H9 (cell line): ENCODE measurements at regions not wholly inside any gene's neighbourhood (a gene's known extent, or its start where the extent isn't known, plus 50 kb on each side); places are given as distances from the start of the nearest gene placed in this dataset.

Experiments used
- DNase-seq: peaks from one replicate; pipeline ENCODE4 v3.0.0-alpha.2; 2017
- H2AFZ ChIP-seq: one replicate; pipeline ENCODE4 v1.6.1; 2013; ENCODE audit warnings: mild to moderate bottlenecking, low read length, control low read depth, moderate library complexity
- H2AK5ac ChIP-seq: 2 replicates; pipeline ENCODE4 v1.6.1; 2013; ENCODE audit warnings: low read length, control low read depth, mixed read lengths; ENCODE audit not compliant: insufficient read length
- H2BK120ac ChIP-seq: one replicate; pipeline ENCODE4 v1.6.1; 2013; ENCODE audit warnings: low read depth, mild to moderate bottlenecking, low read length, control low read depth, inconsistent platforms; ENCODE audit not compliant: poor library complexity, severe bottlenecking
- H2BK12ac ChIP-seq: 2 replicates; pipeline ENCODE4 v1.6.1; 2013; ENCODE audit warnings: low read length, control low read depth, mixed read lengths, low read depth; ENCODE audit not compliant: insufficient read length
- H2BK15ac ChIP-seq: 2 replicates; pipeline ENCODE4 v1.6.1; 2013; ENCODE audit warnings: low read depth, low read length, control low read depth
- H2BK20ac ChIP-seq: one replicate; pipeline ENCODE4 v1.6.1; 2013; ENCODE audit warnings: low read depth, mild to moderate bottlenecking, low read length, control low read depth, inconsistent platforms; ENCODE audit not compliant: poor library complexity, severe bottlenecking
- H2BK5ac ChIP-seq: 2 replicates; pipeline ENCODE4 v1.6.1; 2013; ENCODE audit warnings: low read length, control low read depth, mixed read lengths; ENCODE audit not compliant: insufficient read length
- H3K14ac ChIP-seq: 2 replicates; pipeline ENCODE4 v1.6.1; 2013; ENCODE audit warnings: low read length, control low read depth; ENCODE audit not compliant: insufficient read depth
- H3K18ac ChIP-seq: 2 replicates; pipeline ENCODE4 v1.6.1; 2013; ENCODE audit warnings: low read depth, mild to moderate bottlenecking, mixed read lengths, low read length, control low read depth; ENCODE audit not compliant: insufficient read length
- H3K23ac ChIP-seq: 2 replicates; pipeline ENCODE4 v1.6.1; 2013; ENCODE audit warnings: low read length, control low read depth, mixed read lengths, low read depth; ENCODE audit not compliant: insufficient read length
- H3K23me2 ChIP-seq: 2 replicates; pipeline ENCODE4 v1.6.1; 2013; ENCODE audit warnings: low read depth, mild to moderate bottlenecking, mixed read lengths, low read length, control low read depth; ENCODE audit not compliant: insufficient read length, poor library complexity, severe bottlenecking
- H3K27ac ChIP-seq: 2 replicates; pipeline ENCODE4 v1.5.1; 2013; ENCODE audit warnings: low read length, control low read depth, mixed read lengths, low read depth; ENCODE audit not compliant: insufficient read length
- H3K27me3 ChIP-seq: 2 replicates; pipeline ENCODE4 v1.6.1; 2013; ENCODE audit warnings: low read length, control low read depth, inconsistent platforms; ENCODE audit not compliant: insufficient read depth
- H3K4ac ChIP-seq: 2 replicates; pipeline ENCODE4 v1.6.1; 2013; ENCODE audit warnings: low read depth, mild to moderate bottlenecking, control low read depth, inconsistent platforms, low read length, moderate library complexity
- H3K4me1 ChIP-seq: 2 replicates; pipeline ENCODE4 v1.6.1; 2013; ENCODE audit warnings: low read length, control low read depth, inconsistent platforms; ENCODE audit not compliant: insufficient read depth
- H3K4me2 ChIP-seq: 2 replicates; pipeline ENCODE4 v1.6.1; 2013; ENCODE audit warnings: low read length, control low read depth, mixed read lengths; ENCODE audit not compliant: insufficient read length, insufficient read depth
- H3K56ac ChIP-seq: 2 replicates; pipeline ENCODE4 v1.6.1; 2013; ENCODE audit warnings: low read depth, mild to moderate bottlenecking, mixed read lengths, low read length, control low read depth; ENCODE audit not compliant: insufficient read length
- H3K79me1 ChIP-seq: 2 replicates; pipeline ENCODE4 v1.6.1; 2013; ENCODE audit warnings: low read depth, mild to moderate bottlenecking, moderate library complexity, low read length, control low read depth, inconsistent platforms; ENCODE audit not compliant: insufficient read depth, poor library complexity, severe bottlenecking
- H3K79me2 ChIP-seq: 2 replicates; pipeline ENCODE4 v1.6.1; 2013; ENCODE audit warnings: low read length, control low read depth, inconsistent platforms; ENCODE audit not compliant: insufficient read depth
- H3K9ac ChIP-seq: 2 replicates; pipeline ENCODE4 v1.6.1; 2013; ENCODE audit warnings: low read length, control low read depth, mixed read lengths; ENCODE audit not compliant: insufficient read length; ENCODE audit errors: extremely low read depth
- H3K9me3 ChIP-seq: one replicate; pipeline ENCODE4 v1.6.1; 2013; ENCODE audit warnings: low read depth, low read length, inconsistent platforms; ENCODE audit not compliant: control insufficient read depth
- H3T11ph ChIP-seq: one replicate; pipeline ENCODE4 v1.6.1; 2013; ENCODE audit warnings: mild to moderate bottlenecking, low read length, control low read depth, inconsistent platforms
- H4K20me1 ChIP-seq: one replicate; pipeline ENCODE4 v1.6.1; 2013; ENCODE audit not compliant: control insufficient read depth, insufficient read length, insufficient read depth
- H4K5ac ChIP-seq: 2 replicates; pipeline ENCODE4 v1.6.1; 2013; ENCODE audit warnings: low read depth, mild to moderate bottlenecking, mixed read lengths, low read length, control low read depth; ENCODE audit not compliant: insufficient read length
- H4K8ac ChIP-seq: replicated peaks from 2 replicates; pipeline ENCODE4 v1.6.1; 2013; ENCODE audit warnings: low read length, control low read depth, mixed read lengths, low read depth; ENCODE audit not compliant: insufficient read length
- H4K91ac ChIP-seq: 2 replicates; pipeline ENCODE4 v1.6.1; 2013; ENCODE audit warnings: low read depth, mild to moderate bottlenecking, moderate library complexity, mixed read lengths, low read length, control low read depth; ENCODE audit not compliant: insufficient read length
- H3K27ac Mint-ChIP-seq, 3 experiments: 2 replicates in 2 of 3; 3 replicates in 1 of 3; pipeline ENCODE4 v1.8.0; 2020 to 2021; ENCODE audit warnings: mixed read lengths in 3 of 3, mild to moderate bottlenecking in 1 of 3, moderate library complexity in 1 of 3
- H3K27me3 Mint-ChIP-seq: 2 replicates; pipeline ENCODE4 v1.8.0; 2021; ENCODE audit warnings: low read depth, mild to moderate bottlenecking, moderate library complexity, mixed read lengths
- H3K36me3 Mint-ChIP-seq, 3 experiments: 2 replicates in 2 of 3; 3 replicates in 1 of 3; pipeline ENCODE4 v1.8.0; 2020 to 2021; ENCODE audit warnings: low read depth in 3 of 3, mixed read lengths in 3 of 3; ENCODE audit not compliant: insufficient read depth in 1 of 3
- H3K4me1 Mint-ChIP-seq, 2 experiments: 2 replicates each; pipeline ENCODE4 v1.8.0; 2020; ENCODE audit warnings: mixed read lengths in 2 of 2
- H3K4me3 Mint-ChIP-seq, 2 experiments: 2 replicates in 1 of 2; 3 replicates in 1 of 2; pipeline ENCODE4 v1.8.0; 2020 to 2021; ENCODE audit warnings: mild to moderate bottlenecking in 2 of 2, mixed read lengths in 2 of 2, moderate library complexity in 1 of 2
- H3K9me3 Mint-ChIP-seq, 2 experiments: 2 replicates in 1 of 2; 3 replicates in 1 of 2; pipeline ENCODE4 v1.8.0; 2020; ENCODE audit warnings: mild to moderate bottlenecking in 2 of 2, mixed read lengths in 2 of 2, moderate library complexity in 1 of 2
- WGBS: extraction: QIAGEN DNeasy Blood & Tissue Kit; methylation state at CpG from one replicate; pipeline ENCODE4 v1.1.7; 2013; ENCODE audit warnings: missing lambda C conversion rate, low lambda C conversion rate, mixed read lengths; ENCODE audit not compliant: insufficient read length; ENCODE audit errors: extremely low coverage; 5-methylcytosine and 5-hydroxymethylcytosine counted together
- TF ChIP-seq, protein P1 (sequence below): fragments of 200-600 bp; sonication (generic); conservative IDR thresholded peaks from 3 replicates; pipeline ENCODE4 v1.8.0; 2021; ENCODE audit warnings: antibody characterized with exemption, mild to moderate bottlenecking

GRCh38 chr5:2594701-2595100 lies 156.8 kb downstream of the IRX2 start:
- no peak overlapping the region for H3K27ac Mint-ChIP-seq
- Histone ChIP-seq H2BK120ac (no peak overlapping the region), H3K79me1 (no peaks in the 10 kb centered on the region), H3K9me3 (no peaks in the 10 kb centered on the region), H3K4ac (no peak overlapping the region), H4K20me1 (no peaks in the 10 kb centered on the region), H2AK5ac (no peak overlapping the region), H2BK5ac (no peak overlapping the region), H3K23me2 (no peaks in the 10 kb centered on the region), H2BK15ac (no peak overlapping the region), H3K27me3 (no peaks in the 10 kb centered on the region), H3K4me2 (no peak overlapping the region), H2BK12ac (no peak overlapping the region), H4K5ac (no peak overlapping the region), H4K8ac (no peak overlapping the region), H3K18ac (no peak overlapping the region), H3K9ac (no peak overlapping the region), H3K27ac (no peak overlapping the region), H3K14ac (no peak overlapping the region), H3K4me1 (no peaks in the 10 kb centered on the region), H3T11ph (no peak overlapping the region), H3K79me2 (no peaks in the 10 kb centered on the region), H2AFZ (no peak overlapping the region), H3K23ac (no peak overlapping the region), H3K56ac (no peak overlapping the region), H2BK20ac (no peak overlapping the region), H4K91ac (no peak overlapping the region)
- H3K9me3 Mint-ChIP-seq, result no peaks in the 10 kb centered on the region; a peak in 1 of 5 replicates
- H3K27me3 Mint-ChIP-seq, result peaks cover 12% of the 10 kb centered on the region
- peaks cover 0 to 4% of the 10 kb centered on the region in 2 experiments; a peak in 2 of 4 replicates for H3K4me1 Mint-ChIP-seq
- WGBS, result no CpG with 5 or more reads among the region's 1 CpG
- H3K36me3 Mint-ChIP-seq, result no peaks in the 10 kb centered on the region
- no peak overlapping the region for H3K4me3 Mint-ChIP-seq
- TF ChIP-seq, protein P1, sequence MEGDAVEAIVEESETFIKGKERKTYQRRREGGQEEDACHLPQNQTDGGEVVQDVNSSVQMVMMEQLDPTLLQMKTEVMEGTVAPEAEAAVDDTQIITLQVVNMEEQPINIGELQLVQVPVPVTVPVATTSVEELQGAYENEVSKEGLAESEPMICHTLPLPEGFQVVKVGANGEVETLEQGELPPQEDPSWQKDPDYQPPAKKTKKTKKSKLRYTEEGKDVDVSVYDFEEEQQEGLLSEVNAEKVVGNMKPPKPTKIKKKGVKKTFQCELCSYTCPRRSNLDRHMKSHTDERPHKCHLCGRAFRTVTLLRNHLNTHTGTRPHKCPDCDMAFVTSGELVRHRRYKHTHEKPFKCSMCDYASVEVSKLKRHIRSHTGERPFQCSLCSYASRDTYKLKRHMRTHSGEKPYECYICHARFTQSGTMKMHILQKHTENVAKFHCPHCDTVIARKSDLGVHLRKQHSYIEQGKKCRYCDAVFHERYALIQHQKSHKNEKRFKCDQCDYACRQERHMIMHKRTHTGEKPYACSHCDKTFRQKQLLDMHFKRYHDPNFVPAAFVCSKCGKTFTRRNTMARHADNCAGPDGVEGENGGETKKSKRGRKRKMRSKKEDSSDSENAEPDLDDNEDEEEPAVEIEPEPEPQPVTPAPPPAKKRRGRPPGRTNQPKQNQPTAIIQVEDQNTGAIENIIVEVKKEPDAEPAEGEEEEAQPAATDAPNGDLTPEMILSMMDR, result no peak
- no peak for DNase-seq
